ENCODE measurements at regions not wholly inside any gene's neighbourhood (a gene's known extent, or its start where the extent isn't known, plus 50 kb on each side); places are given as distances from the start of the nearest gene placed in this dataset.

DNA sequence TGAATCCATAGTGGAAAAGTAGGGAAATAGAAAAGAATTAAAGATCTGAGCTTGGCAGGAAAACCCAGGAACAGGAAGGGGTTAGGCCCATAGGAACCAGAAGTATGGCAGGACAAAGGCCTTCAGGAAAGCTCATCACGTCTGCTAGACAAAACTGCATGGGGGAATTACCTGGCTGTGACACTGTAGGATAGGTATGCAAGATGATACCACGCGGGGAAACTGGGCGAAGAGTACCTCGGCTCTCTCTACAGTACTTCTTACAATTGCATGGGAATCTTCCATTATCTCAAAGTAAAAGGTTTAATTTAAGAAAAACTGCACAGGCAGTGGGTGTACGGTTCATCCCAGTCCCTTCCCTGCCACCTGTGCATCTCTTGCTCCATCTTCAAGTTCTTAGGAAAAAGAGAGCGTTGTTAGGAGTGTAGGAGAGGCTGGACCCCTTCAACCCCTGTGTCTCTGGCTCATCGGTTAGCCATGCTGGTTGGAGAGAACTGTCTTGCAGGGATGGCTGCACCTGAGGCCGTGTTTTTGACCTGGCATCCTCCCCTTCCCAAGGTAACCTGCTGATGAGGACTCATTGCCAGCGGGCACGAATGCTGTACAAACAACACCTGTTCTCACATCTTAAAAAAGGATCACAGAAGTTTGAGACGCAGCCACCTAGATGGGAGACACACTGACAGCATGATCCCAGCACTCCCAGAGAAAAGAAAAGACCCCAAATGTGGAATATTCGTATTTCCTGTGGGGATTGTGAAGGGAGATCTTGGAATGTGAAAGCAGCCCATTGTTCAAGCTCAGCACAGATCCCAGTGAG, 120.5 kb upstream of the COPS8 start:
- no peak for DNase-seq

DNA sequence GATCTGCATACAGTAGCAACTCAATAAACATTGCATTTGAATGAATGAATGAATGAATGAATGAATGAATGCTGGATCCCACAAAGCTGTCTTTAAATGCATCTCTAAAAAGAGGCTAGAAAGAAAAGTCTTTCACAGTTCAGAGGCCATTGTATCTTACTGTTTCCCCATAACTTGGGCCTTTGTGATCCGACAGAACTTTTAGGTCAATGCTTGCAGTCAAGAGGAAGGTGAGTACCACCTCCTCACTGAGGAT, 119.9 kb upstream of the COPS8 start:
- DNase-seq: no peak

DNA sequence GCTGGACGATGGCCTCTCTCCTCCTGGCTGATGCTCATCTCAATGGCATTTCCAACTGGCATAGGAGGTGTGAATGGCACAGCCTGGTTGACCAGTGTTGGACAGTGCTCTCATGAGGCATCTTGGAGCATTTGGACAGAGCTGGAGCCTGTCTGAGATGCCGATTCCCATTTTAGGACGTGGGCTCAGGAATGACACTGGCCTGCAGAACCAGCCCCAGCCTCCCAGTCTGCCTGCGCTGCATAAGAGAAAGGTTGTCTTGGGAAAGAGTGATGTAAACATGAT, 118.2 kb upstream of the COPS8 start:
- no peak for DNase-seq

- DNase-seq: no peak
Measured at GRCh38 chr2:236968101-236968879, 117.4 kb upstream of the COPS8 start.

DNA sequence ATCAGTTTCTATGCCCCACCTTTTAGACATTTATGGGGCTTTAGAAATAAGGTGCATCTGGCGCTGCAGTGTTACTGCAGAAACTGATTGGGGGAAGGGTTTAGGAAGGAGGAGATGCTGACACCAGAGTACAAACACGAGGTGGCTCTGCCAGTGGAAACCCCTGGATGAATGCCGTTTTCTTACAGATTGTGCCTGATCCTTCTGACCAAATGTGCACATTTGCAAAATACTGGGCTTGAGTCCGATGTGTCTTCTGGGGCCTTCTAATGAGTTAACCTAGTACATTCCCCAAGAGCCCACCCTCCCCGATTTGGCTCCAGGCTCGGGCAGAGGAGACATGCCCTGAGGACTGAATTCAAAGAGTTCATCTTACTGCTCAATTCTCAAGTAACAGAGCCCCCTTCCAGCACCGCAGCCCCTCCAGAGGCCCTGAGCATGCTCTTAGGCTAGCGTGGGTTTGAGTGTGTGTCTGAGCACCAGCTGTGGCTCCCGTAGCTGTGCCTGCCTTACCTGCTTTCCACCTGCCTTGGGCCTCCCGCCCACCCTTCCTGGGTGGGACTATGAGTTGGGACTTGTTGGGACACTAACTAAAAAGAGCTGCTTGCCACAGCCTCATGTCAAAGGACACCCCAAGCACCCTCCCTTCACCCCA, 116.7 kb upstream of the COPS8 start:
- DNase-seq: no peak

DNA sequence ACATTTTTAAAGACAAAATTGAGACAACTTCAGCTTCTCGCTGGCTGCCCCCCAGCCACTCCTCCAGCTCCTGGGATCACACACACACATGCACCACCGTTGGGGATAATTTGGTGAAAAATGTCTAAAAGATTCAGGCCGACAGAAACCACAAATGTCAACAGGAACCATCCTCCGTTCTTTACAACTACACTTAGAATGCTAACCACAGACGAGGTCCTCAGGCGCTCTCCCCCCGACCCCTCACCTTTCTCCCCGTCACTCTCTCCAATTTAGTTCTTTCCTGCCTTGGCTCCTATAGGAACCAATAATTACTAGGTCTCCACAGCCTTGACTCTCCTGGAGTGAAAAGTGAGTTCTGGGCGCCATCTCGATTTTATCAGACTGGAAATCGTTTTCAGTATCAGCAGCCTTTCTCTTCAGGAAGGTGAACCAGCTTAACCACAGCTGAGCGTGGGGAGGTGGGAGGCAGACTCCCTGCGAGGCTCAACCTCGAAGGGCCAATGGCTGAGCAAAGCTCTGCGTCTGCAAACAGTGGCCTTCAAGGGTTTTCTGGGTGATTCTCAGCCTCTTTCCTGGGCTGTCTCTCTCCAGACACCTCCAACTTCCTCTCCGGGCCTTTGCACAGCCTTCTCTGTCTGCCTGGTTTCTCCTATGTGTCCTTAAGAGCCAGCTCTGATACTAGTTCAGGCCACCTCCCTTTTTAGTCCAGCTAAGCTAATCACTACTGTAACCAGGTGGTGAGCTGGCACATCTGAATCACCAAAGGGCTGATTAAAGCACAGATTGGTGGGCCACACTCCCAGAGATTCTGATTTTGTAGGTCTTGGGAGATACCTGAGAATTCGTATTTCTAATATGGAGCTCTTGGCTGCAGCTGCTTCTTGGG, 115.7 kb upstream of the COPS8 start:
- DNase-seq: no peak

- no peak for DNase-seq
Measured at GRCh38 chr2:236970656-236971010, 115.1 kb upstream of the COPS8 start.

- DNase-seq: no peak
Measured at GRCh38 chr2:236971131-236971821, 114.4 kb upstream of the COPS8 start.

- no peak for DNase-seq
Measured at GRCh38 chr2:236971919-236972381, 113.7 kb upstream of the COPS8 start.

- DNase-seq: peak; percentile 50
Measured at GRCh38 chr2:236972491-236973342, 113.0 kb upstream of the COPS8 start.

DNA sequence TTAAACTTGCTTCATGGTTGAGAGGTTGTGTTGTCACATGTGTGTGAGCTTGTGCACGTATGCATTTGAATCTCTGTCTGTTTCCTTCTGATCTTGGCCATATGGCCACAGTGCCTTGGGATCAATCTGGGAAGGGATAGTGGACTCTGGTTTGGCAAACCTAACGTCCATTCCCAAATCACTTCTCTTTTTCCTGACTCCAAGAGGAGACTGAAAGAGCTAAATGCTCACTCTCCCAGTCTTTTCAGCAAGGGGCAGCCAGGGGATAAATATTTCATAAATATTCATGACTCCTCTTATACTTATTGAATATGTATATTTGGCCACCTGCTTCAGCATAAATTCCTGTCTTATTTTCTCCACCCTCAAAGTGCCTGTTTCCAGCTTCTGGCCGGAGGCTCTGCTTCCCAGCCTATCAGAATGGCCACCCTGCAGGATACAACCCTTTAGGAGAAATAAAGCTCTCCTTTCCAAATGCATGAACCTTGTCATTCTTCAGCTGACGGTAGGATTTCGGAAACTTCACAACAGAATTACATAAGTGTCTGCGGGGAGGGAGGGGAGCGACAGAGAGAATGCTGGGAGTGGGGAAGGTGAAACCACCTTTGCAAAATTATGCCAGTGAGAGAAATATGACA, 112.2 kb upstream of the COPS8 start:
- no peak for DNase-seq

- no peak for DNase-seq
Measured at GRCh38 chr2:236974148-236974547, 111.5 kb upstream of the COPS8 start.

DNA sequence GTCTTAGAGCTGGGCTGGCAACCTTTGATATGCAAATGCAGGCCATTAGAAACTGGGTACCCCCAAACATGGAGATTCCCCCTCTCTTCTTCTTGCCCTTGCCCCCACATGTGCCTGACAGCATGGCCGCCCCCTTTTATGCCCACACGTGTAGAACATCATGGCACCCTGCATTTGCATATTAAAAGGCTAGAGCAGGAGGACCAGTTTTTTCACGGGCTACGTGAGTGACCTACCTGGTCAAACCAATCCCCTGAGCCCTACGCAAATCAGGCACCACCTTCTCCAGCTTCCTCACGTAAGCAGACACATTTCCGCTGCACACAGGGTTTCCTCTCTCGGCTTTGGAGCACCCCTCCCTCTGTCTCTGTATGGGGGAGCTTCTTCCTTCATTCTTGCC, 110.9 kb upstream of the COPS8 start:
- DNase-seq: no peak

GRCh38 chr2:236975766-236976165, 109.9 kb upstream of the COPS8 start:
- no peak for DNase-seq

- no peak for DNase-seq
Measured at GRCh38 chr2:236976266-236977062, 109.2 kb upstream of the COPS8 start.

- no peak for DNase-seq
Measured at GRCh38 chr2:236977063-236977851, 108.4 kb upstream of the COPS8 start.

DNA sequence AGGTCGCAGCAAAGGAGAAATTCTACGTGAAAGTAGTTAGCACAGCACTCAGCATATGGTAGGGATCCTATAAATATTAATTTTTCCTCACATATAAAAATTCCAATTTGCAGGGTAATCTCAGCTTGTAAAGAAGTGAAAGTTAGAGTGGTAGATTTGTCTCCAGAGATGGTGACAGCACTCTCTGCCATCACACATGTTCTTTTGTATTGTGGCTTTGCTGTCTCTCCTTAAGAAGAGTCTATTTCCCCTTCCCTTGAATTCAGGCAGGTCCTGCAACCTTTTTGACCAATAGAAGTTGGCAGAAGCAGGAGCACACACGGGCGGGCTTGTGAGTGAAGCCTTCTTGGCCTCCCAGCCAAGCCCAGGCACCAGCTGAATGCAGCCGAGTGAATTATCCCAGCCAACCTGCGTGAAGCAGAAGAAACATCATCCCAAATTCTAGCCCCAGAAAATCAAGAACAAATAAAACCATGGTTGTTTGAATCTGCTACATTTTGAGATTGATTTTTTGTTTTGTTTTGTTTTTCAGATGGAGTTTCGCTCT, 107.8 kb upstream of the COPS8 start:
- DNase-seq: no peak

GRCh38 chr2:236979664-236980063, 106.0 kb upstream of the COPS8 start:
- no peak for DNase-seq

- DNase-seq: no peak
Measured at GRCh38 chr2:236980961-236981360, 104.7 kb upstream of the COPS8 start.

Measured in kidney glomerular epithelial cell (primary cell).